HG02763 (cell line): ENCODE measurements at regions not wholly inside any gene's neighbourhood (a gene's known extent, or its start where the extent isn't known, plus 50 kb on each side); places are given as distances from the start of the nearest gene placed in this dataset.
A peak's percentile ranks its signal among the peaks of the same experiment; 100 is the strongest.

Experiments
- ATAC-seq: cut with Tn5 transposase; IDR thresholded peaks from one replicate; pipeline ENCODE4 v1.9.1; 2021; ENCODE audit warnings: mild to moderate bottlenecking, moderate library complexity; ENCODE audit not compliant: unreplicated experiment

- no peak for ATAC-seq
Measured at GRCh38 chr12:92583910-92584309, 118.9 kb upstream of the PLEKHG7 start.

GRCh38 chr12:92582893-92583292 is 119.9 kb upstream of the PLEKHG7 start:
- no peak for ATAC-seq

GRCh38 chr12:92582475-92582874 is 120.3 kb upstream of the PLEKHG7 start:
- no peak for ATAC-seq

GRCh38 chr12:92581604-92582003 is 121.2 kb upstream of the PLEKHG7 start:
- ATAC-seq, result no peak

GRCh38 chr12:92574911-92575570 is 127.7 kb upstream of the PLEKHG7 start:
- no peak for ATAC-seq

- no peak for ATAC-seq
Measured at GRCh38 chr12:92574051-92574783, 128.6 kb upstream of the PLEKHG7 start.

DNA sequence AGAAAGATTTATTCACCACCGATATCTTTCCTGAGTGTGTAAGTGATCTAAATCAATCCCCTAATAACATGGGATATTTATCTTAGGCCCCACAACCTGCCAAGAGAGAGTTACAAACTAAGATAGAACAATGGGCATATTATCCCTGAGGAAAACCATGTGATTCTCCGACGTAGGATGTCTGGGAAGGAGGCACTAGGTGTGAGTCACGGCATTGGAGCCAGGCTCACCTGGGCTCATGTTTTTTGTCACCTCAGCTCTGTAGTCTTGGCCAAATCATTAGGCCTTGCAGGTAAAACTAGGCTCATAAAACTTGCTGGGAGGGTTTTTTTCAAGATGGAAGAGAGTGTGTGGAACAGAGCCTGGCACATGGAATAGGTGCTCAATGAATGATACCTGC is 129.7 kb upstream of the PLEKHG7 start:
- no peak for ATAC-seq

GRCh38 chr12:92571844-92572543 is 130.8 kb upstream of the PLEKHG7 start:
- ATAC-seq, result no peak

GRCh38 chr12:92571169-92571568 is 131.6 kb upstream of the PLEKHG7 start:
- no peak for ATAC-seq

- ATAC-seq, result peak; percentile 77
Measured at GRCh38 chr12:92570056-92570753, 132.6 kb upstream of the PLEKHG7 start.

DNA sequence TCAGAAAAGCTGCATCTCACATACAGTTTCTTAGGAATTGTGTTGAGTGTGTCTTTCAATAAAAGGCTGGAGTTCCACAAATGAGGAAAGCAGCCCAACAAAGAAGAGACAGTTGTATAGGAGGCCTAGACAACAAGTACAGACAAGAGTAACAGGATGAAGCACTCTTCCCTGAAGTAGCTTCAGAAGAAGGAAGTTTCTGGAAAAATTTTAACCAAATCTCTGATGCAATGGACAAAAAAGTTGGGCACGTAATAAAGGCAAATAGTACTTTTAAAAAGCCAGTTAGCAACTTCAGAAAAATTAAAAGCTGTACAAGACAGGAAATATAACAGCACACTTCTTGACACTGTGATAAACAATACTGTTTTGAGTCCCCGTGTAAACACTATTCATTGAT is 134.1 kb upstream of the PLEKHG7 start:
- ATAC-seq, result no peak

DNA sequence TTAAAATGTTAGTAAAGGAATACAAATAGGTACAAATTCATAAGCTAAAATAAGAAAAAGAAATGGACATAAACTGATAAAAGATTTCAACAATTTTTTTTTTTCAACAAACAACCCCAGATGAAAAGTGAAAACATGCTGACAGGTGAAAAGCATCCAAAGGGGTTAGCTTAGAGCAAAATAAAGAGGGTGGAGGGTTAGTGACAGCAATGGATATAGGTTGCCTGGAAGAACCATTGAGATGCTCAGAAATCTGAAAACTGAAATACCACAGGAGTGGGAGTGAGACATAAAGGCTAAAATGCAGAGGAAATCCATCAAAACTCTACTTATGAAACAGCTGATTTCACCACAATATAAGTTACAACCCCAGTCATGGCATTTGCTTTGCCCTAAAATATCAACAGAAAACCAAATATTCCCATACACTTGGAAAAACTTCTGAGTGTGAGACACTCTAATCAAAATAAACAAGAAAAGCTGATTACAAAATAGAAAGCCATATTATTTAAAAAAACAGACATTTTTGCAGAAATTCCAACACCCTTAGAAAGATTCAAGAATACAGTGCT is 136.3 kb upstream of the PLEKHG7 start:
- ATAC-seq, result no peak

DNA sequence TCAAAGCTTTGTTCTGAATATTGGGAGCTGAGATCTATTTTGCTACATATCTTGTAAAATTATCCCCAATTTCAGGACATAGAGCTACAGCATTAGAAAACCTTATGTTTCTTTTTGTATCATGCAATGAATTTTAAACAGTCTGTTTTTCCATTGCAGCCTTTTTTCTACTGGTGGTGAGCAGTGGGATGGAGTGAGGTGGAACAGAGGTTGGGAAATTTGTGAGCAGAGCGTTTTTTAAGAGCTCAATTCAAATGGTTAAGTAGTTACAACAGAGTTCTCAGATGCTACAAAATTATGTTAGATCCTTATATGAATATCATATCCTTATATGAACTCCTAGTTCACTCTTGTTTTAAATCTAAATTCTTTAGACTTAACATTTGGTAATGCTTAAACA is 139.0 kb upstream of the PLEKHG7 start:
- no peak for ATAC-seq

GRCh38 chr12:92562063-92562734 is 140.6 kb upstream of the PLEKHG7 start:
- no peak for ATAC-seq

DNA sequence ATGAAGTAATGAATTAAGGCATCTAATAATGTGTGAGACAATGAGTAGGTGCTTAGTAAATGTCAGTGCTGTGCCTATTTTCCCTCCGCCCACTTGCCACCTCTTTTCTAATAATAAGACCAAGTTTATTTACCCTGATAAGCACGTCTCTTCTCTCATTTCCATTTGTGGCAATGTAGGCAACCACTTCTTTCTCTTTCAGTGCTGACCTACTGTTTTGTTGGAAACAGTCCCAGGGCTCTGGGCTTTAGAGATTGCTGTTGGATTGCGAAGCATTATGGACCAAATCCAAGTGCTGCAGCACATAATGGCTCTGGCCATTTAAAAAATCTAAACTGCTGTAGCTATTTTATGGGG is 141.3 kb upstream of the PLEKHG7 start:
- ATAC-seq, result no peak

DNA sequence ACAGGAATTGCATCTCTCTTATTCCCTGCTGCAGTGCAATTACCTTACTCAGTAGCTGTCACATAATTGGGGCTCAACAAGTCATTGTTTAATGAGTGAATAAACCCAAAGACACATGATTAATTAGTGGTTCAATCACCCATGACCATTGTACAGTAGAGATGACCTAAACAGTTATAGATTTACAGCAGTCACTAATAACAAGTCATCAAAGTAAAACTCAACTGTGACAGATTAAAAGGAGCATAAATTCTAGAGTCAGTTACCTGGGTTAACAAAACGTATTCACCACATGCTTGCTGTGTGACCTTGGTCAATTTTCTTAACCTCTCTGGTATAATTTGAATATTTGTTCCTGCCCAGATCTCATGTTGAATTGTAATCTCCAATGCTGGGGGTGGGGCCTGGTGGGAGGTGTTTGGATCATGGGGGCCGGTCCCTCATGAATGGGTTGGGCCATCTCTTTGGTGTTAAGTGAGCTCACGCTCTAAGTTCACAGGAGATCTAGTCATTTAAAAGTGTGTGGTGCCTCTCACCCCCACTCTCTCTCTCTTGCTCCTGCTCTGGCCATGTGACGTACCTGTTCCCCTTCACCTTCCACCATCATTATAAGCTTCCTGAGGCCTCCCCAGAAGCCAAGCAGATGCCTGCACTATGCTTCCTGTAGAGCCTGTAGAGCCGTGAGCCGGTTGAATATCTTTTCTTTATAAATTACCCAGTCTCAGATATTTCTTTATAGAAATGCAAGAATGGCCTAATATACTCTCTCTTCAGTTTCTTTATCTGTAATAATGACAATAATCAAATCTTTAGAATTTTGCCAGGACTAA is 141.9 kb upstream of the PLEKHG7 start:
- ATAC-seq, result no peak

DNA sequence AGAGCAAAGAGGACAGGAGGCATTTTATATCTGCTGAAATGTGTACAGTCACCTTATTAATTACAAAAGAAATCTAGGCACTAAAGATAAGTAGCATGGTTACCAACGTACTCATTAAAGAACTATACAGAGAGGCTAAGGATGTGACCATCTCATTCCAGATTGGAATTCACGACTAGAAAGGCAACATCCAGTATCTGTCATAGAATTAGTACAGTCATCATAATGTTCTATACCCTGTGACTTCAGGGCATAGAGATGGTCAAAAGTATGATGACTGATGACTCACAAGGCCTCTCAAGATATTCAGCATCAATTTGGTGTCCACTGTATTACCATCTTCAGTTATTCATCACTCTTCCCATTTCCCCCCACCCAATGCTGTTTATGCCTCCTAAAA is 144.0 kb upstream of the PLEKHG7 start:
- ATAC-seq, result no peak

DNA sequence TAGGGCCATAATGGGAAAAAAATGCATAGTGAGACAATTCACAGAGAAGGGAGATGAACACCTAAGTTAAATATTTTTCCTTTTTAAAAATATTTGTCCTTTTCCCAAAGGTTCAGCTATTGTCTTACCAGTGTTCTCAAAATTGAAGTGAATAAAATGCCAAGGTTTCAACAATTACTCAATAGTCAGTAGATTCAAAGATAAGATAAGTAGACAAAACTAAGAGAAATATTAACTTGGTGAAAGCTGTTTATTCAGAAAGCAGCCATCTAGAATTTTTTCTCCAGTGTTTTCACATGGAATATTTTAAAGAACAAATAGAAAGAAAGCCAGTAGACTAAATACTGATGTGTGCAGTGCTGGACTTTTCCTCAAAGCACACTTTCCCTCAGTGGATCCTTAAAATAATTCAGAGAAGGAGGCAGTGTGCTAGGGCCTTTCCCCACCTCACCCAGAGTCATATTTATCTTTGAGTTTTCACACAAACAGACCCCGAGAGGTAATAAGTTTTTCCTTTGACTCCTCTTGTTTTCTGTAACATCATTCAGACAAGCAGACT is 144.5 kb upstream of the PLEKHG7 start:
- ATAC-seq, result no peak

GRCh38 chr12:92557422-92557724 is 145.4 kb upstream of the PLEKHG7 start:
- no peak for ATAC-seq
